HG03342 (cell line): ENCODE measurements at regions not wholly inside any gene's neighbourhood (a gene's known extent, or its start where the extent isn't known, plus 50 kb on each side); places are given as distances from the start of the nearest gene placed in this dataset.

Experiments used
- ATAC-seq: cut with Tn5 transposase; IDR thresholded peaks from one replicate; pipeline ENCODE4 v1.9.1; 2021; ENCODE audit warnings: mild to moderate bottlenecking, moderate library complexity; ENCODE audit not compliant: unreplicated experiment

- ATAC-seq, result no peak
These were observed 61.3 kb upstream of the SPIN1 start for GRCh38 chr9:88326936-88327335.

GRCh38 chr9:88326015-88326414 lies 62.2 kb upstream of the SPIN1 start:
- ATAC-seq, result no peak

- ATAC-seq, result no peak
These were observed 65.2 kb upstream of the SPIN1 start for GRCh38 chr9:88322906-88323566.

DNA sequence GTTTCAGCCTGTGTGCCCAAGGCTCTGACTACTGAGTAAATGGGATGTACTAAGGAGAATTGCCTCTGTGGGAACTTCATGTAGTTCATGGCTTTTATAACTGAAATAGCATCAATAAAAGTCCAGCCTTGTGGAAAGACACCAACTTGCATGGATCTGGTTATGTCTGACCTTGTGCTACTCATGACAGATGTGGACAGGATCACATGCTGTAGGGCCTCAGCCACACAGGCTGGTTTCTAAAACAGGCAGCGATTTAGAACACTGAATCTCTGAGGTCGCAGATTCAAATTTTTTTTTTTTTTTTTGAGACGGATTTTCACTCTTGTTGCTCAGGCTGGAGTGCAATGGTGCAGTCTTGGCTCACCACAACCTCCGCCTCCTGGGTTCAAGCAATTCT lies 66.5 kb upstream of the SPIN1 start:
- ATAC-seq, result no peak

DNA sequence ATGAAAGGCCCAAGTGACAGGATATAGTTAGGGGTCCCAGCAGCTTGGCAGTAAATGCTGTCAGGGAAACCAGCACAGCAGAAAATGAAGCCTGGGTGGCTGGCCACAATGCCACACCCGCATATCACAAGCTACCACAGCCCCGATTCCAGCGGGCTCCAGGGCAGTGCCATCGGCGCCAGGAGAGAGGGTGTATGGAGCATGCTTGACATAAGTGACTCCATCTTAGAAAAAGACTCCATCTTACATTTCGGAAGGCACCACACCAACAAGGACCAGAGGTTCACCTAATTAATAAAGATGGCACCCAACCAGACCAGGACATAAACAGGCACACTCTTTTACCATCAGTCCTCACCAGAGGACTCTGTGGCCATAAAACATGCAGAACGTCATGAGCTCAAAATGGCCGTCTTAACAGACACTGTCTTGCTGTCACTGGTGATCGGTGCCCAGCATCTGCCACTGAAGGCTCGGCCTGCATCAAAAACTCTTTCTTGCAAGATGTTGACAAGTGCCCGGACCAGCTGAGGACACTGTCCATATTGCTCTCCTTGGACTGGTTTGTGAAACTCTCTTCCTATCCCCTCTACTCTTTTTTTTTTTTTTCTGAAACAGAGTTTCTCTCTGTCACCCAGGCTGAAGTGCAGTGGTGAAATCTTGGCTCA lies 67.4 kb upstream of the SPIN1 start:
- no peak for ATAC-seq

- no peak for ATAC-seq
These were observed 68.1 kb upstream of the SPIN1 start for GRCh38 chr9:88319936-88320747.

DNA sequence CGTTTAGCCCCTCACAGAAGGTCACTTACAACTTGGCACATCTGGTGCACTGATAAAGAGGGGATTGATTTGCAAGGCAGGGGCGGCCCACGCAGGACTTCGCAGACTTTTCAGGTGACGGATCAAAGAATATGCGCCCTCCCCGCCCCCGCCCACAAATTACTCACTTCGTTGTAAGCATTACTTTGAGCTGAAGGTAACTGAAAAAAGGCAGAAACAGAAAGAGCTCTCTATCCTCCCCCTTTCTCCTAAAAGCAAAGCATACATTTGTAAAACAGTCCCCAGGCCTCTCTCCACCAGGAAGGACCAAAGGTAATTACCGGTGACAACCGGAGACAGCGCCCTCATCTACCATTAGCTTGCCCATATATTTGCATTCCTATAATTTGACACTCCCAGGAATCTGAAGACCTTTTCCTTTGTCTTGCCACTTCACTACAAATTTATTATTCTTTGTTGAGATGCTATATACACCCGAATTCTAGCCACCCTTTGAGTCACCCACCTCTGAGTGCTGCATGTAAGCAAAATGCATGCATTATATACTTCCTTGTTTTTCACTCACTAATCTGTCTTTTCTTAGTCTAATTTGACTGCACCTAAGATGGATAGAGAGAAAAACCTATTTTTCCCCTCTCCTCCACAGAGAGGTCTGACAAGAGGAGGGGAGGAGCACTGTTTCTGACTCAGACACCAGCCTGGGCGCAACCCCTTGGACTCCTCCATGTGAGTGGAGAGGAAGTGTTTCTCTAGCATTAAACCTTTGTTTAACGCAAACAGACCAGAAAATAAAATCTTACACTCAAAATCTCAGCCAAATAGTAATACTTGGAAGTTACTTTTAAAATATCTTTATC lies 74.7 kb upstream of the SPIN1 start:
- no peak for ATAC-seq

DNA sequence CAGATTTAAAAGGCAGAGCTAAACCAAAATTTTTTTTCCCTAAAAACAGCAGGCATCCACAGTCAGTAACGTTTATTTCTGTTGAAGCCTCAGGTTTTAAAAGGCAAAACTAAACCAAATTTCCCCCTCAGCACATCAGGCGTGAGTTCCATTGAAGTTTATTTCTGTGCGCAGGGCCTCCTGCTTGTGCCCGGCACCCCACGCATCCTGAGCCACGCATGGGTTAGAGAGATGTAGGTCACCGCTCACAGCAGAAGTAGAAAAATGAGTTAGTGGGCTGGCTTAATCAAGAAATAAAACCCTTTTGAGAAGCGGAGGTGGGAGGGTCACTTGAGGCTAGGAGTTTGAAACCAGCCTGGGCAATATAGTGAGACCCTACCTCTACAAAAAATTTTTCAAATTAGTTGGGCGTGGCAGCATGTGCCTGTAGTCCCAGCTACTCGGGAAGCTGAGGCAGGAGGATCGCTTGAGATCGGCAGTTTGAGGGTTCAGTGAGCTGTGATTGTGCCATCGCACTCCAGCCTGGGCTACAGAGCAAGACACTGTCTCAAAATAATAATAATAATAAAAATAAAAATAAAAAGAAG lies 75.6 kb upstream of the SPIN1 start:
- no peak for ATAC-seq

DNA sequence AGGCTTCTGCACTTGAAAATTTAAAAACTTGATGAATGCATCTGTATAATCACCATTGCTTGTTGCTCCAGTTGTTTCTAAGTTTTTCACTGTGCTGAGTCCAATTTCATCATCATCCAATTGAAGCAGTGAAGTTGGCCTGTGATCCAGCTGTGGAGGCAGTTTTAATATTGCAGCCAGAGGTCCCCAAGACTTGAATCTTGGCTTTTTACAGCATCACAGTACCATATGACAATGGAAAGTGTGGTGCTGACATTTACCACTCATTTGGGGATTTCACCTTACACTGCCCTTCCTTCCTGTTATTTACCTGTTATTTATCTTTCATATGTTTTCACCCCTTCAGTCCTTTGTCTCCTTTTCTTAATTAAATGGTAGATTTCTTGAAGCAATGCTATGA lies 76.2 kb upstream of the SPIN1 start:
- no peak for ATAC-seq

DNA sequence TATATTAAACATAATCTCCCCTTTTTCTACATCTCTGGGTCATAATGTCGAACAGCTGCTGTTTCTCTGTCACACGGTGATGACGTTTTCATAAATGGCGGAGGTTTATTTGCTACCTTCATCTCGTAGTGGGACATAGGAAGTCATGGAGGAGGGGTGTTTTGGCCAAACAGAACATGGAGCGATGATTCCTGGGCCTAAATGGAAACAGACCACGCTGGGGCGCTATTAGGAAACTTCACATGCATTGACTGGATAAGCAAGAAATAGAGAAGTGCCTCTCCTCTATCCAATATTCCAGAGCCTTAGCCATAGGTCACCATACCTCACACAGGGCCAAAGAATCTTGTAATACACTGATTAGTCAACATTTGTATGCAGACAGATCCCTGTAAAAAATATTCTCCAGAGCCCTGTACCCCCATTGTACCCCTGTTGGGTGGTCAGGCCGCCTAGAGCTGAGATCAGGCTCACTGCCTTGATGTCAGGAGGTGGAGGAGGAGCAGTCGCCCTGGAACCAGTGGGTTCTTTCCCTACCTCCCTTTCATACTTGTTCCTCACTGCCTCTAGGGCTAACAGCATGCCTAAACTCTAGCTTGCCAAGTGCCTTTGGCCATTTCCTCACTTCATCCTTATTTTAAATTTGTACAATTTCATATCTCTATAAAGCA lies 77.8 kb upstream of the SPIN1 start:
- ATAC-seq, result no peak

DNA sequence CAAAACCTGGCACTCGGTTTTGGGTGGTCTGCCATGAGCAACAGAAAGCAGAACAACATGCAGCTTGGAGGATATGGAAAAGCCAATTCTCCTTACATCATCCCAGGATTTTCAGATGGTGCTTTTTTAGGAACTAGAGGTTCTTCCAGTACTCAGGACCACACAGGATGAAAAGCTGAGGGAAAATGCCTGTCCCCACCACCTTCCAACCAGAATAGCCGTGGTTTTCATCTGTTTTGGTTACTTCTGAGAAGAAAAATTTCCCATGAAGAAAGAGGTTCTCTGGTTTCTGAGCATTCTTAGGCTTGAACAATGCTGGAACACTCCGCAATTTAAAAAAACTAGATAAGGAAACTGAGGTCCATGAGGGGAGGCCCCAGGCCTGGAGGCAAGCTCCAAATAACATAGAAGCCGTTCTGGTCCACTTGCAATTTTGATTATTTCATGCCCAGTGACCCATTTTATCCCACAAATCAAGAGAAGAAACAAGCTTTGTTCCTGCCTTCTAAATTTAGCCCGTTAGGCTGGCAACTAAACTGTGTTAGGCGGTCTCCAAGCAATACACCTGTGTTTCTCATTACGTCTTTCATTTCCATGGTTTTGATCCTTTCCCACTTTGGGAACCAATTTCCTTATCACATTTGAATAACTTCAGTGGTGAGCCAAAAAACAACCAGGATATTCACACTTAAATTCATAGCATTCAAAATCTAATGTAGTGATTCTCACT lies 79.2 kb upstream of the SPIN1 start:
- ATAC-seq, result no peak

- no peak for ATAC-seq
These were observed 81.1 kb upstream of the SPIN1 start for GRCh38 chr9:88307136-88307535.

GRCh38 chr9:88303721-88304451 lies 84.4 kb upstream of the SPIN1 start:
- ATAC-seq, result peak; percentile 75

DNA sequence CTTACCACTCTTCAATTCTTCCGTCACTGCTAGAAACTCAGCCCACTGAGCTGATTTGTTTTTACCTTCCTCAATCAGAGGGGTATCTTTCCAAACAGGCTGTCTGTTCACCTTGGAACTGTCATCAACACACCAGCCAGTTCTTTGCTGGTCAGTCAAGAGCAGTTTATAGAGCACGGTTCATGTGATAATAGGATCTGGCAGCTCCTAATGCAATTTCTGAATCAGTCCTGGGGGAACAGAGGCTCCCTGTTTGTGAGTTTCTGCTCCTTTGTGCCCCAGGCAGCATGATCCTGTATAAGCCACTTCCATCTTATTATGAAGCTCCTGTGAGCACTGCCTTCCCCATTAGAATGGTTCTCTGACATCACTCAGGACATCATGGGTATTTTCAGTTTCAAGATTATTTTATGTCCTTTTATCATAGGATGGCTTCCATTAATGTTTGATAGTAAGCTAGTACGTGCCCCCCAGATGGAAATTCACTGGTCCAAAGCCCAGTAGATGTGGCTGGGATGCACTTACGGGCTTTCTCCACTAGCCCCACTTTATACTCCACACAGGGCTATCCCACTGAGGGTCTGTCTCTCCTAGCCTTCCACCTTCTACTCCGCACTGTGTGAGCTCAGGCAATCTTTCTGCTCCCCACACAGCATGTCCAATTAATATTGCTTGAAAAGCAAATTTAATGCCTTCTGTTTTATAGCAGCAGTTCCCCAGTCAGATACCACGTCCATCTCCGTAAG lies 85.5 kb upstream of the SPIN1 start:
- ATAC-seq, result no peak

- ATAC-seq, result no peak
These were observed 87.7 kb upstream of the SPIN1 start for GRCh38 chr9:88300556-88300955.

DNA sequence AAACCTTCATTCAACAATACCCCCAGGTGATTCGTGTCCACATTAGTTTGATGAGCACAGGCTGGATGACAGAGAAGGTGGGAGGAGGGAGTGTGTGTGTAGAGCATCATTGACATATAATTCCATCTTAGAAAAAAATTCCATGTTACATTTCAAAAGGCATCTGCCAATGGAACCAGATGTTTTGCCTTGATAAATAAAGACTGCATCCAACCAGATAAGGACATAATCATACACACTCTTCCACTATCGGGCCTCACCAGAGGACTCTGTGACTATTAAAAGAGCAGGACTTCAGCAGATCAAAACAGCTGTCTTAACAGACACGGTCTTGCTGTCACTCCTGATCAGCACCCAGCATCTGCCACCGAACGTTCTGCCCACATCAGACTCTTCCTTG lies 96.4 kb upstream of the SPIN1 start:
- no peak for ATAC-seq

- no peak for ATAC-seq
These were observed 97.2 kb upstream of the SPIN1 start for GRCh38 chr9:88291056-88291455.

DNA sequence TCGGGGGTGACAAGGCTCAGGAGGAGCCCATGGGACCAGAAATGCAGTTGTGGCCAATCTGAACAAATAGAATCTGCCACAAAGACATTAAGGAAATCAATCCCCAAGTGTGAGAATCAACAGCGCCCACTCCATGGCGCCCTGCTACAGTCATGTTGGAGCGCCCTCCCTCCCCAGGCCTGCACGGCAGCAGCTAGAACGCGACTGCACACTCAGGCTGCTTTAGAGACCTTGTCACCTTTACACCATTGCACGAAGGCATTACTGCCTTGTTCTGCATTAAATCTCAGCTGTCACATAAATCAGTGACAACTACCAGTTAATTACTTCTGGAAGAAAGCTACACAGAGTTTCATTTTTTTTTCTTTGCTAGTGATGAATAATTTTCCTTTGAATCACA lies 98.7 kb upstream of the SPIN1 start:
- no peak for ATAC-seq
